ENCODE measurements at regions not wholly inside any gene's neighbourhood (a gene's known extent, or its start where the extent isn't known, plus 50 kb on each side); places are given as distances from the start of the nearest gene placed in this dataset.

DNA sequence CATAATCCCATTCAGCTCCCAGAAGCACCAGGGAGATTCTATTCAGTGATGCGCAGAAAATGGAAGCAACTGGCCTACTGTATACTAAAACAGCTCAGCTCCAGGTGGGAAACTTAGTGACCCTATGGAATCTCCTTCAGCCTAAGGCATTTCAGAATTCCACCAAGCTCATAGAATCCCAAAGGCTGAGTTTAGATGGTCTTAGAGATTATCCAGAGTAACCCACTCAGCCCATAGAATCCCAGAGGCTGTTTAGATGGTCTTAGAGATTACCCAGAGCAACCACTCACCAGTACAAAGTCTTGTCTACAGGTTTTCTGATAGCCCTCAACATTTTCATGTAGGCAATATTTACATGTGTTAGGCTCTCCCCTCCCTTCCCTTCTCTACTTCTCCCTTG is 232.0 kb upstream of the SLC14A2 start:
- TF ChIP-seq, protein P1, sequence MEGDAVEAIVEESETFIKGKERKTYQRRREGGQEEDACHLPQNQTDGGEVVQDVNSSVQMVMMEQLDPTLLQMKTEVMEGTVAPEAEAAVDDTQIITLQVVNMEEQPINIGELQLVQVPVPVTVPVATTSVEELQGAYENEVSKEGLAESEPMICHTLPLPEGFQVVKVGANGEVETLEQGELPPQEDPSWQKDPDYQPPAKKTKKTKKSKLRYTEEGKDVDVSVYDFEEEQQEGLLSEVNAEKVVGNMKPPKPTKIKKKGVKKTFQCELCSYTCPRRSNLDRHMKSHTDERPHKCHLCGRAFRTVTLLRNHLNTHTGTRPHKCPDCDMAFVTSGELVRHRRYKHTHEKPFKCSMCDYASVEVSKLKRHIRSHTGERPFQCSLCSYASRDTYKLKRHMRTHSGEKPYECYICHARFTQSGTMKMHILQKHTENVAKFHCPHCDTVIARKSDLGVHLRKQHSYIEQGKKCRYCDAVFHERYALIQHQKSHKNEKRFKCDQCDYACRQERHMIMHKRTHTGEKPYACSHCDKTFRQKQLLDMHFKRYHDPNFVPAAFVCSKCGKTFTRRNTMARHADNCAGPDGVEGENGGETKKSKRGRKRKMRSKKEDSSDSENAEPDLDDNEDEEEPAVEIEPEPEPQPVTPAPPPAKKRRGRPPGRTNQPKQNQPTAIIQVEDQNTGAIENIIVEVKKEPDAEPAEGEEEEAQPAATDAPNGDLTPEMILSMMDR (tag by site-specific recombination; IDR thresholded peaks at IDR 0.05) = no peak
- TF ChIP-seq ZIC2 (tag by site-specific recombination; IDR thresholded peaks at IDR 0.05) (no peak), PRDM1 (tag by site-specific recombination; IDR thresholded peaks at IDR 0.05) (no peak), ZNF391 (tag by site-specific recombination; IDR thresholded peaks at IDR 0.05; ENCODE audit: borderline replicate concordance, low read depth) (no peak), ZBTB7A (tag by site-specific recombination; IDR thresholded peaks at IDR 0.05; ENCODE audit: low read depth) (no peak), ZNF133 (tag by site-specific recombination; IDR thresholded peaks at IDR 0.05) (no peak), YY1 (tag by site-specific recombination; IDR thresholded peaks at IDR 0.05) (no peak)
- TF ChIP-seq, protein P2, sequence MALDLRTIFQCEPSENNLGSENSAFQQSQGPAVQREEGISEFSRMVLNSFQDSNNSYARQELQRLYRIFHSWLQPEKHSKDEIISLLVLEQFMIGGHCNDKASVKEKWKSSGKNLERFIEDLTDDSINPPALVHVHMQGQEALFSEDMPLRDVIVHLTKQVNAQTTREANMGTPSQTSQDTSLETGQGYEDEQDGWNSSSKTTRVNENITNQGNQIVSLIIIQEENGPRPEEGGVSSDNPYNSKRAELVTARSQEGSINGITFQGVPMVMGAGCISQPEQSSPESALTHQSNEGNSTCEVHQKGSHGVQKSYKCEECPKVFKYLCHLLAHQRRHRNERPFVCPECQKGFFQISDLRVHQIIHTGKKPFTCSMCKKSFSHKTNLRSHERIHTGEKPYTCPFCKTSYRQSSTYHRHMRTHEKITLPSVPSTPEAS (tag by site-specific recombination; IDR thresholded peaks at IDR 0.05) = no peak
- TF ChIP-seq, protein P3, sequence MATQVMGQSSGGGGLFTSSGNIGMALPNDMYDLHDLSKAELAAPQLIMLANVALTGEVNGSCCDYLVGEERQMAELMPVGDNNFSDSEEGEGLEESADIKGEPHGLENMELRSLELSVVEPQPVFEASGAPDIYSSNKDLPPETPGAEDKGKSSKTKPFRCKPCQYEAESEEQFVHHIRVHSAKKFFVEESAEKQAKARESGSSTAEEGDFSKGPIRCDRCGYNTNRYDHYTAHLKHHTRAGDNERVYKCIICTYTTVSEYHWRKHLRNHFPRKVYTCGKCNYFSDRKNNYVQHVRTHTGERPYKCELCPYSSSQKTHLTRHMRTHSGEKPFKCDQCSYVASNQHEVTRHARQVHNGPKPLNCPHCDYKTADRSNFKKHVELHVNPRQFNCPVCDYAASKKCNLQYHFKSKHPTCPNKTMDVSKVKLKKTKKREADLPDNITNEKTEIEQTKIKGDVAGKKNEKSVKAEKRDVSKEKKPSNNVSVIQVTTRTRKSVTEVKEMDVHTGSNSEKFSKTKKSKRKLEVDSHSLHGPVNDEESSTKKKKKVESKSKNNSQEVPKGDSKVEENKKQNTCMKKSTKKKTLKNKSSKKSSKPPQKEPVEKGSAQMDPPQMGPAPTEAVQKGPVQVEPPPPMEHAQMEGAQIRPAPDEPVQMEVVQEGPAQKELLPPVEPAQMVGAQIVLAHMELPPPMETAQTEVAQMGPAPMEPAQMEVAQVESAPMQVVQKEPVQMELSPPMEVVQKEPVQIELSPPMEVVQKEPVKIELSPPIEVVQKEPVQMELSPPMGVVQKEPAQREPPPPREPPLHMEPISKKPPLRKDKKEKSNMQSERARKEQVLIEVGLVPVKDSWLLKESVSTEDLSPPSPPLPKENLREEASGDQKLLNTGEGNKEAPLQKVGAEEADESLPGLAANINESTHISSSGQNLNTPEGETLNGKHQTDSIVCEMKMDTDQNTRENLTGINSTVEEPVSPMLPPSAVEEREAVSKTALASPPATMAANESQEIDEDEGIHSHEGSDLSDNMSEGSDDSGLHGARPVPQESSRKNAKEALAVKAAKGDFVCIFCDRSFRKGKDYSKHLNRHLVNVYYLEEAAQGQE (tag by site-specific recombination; IDR thresholded peaks at IDR 0.05) = no peak

Measured in HEK293 (cell line).